Thoracic aorta (tissue), 2 donors: ENCODE measurements at regions not wholly inside any gene's neighbourhood (a gene's known extent, or its start where the extent isn't known, plus 50 kb on each side); places are given as distances from the start of the nearest gene placed in this dataset.

Source experiments
- ATAC-seq: fragments of 150-250 bp; one replicate; pipeline ENCODE4 v1.8.0; 2017; ENCODE audit warnings: low read depth; ENCODE audit not compliant: insufficient number of reproducible peaks, low FRiP score
- DNase-seq: peaks from one replicate; pipeline ENCODE4 v3.0.0-alpha.2; 2020; ENCODE audit warnings: low spot score
- H3K27ac ChIP-seq, 2 donors: fragments of 200-600 bp; sonication (generic); 1 replicate in 1 of 2; 2 replicates in 1 of 2; pipeline ENCODE4 v1.5.1; 2016; ENCODE audit warnings: mild to moderate bottlenecking in 2 of 2, moderate library complexity in 2 of 2
- H3K27me3 ChIP-seq: fragments of 200-600 bp; sonication (generic); replicated peaks from 2 replicates; pipeline ENCODE4 v1.6.0; 2016; ENCODE audit warnings: mild to moderate bottlenecking; ENCODE audit not compliant: insufficient read depth
- H3K36me3 ChIP-seq: fragments of 200-600 bp; sonication (generic); one replicate; pipeline ENCODE4 v1.5.1; 2016
- H3K4me1 ChIP-seq, 2 donors: fragments of 200-600 bp; sonication (generic); 1 replicate in 1 of 2; 2 replicates in 1 of 2; pipeline versions ENCODE4 v1.5.1 to v1.6.0; 2016; ENCODE audit warnings: low read depth in 2 of 2, mild to moderate bottlenecking in 1 of 2; ENCODE audit not compliant: control insufficient read depth in 1 of 2
- H3K4me3 ChIP-seq: fragments of 200-600 bp; sonication (generic); 2 replicates; pipeline ENCODE4 v1.5.1; 2016; ENCODE audit warnings: mild to moderate bottlenecking
- H3K9me3 ChIP-seq: fragments of 200-600 bp; sonication (generic); 2 replicates; pipeline ENCODE4 v1.5.1; 2016
- CTCF ChIP-seq: fragments of 200-600 bp; sonication (generic); IDR thresholded peaks from one replicate; pipeline ENCODE4 v1.5.1; 2019; ENCODE audit warnings: antibody characterized with exemption

- H3K9me3 ChIP-seq, result no peaks in the 10 kb centered on the region
- no peaks in the 10 kb centered on the region for H3K36me3 ChIP-seq
- no peaks in the 10 kb centered on the region for H3K4me1 ChIP-seq
- H3K4me3 ChIP-seq, result no peak overlapping the region
- DNase-seq, result no peak
- no peaks in the 10 kb centered on the region for H3K27me3 ChIP-seq
- ATAC-seq, result no peak
- no peak for TF ChIP-seq CTCF
- H3K27ac ChIP-seq, result no peak overlapping the region
Observed at GRCh38 chr9:7965063-7965462, 165.5 kb upstream of the DMAC1 start.

GRCh38 chr9:7963026-7963425 lies 163.4 kb upstream of the DMAC1 start:
- Histone ChIP-seq H3K36me3 (no peaks in the 10 kb centered on the region), H3K4me1 (no peaks in the 10 kb centered on the region), H3K27ac (no peak overlapping the region), H3K4me3 (no peak overlapping the region), H3K27me3 (no peaks in the 10 kb centered on the region), H3K9me3 (no peaks in the 10 kb centered on the region)
- ATAC-seq (no peak), DNase-seq (no peak)
- no peak for TF ChIP-seq CTCF

DNA sequence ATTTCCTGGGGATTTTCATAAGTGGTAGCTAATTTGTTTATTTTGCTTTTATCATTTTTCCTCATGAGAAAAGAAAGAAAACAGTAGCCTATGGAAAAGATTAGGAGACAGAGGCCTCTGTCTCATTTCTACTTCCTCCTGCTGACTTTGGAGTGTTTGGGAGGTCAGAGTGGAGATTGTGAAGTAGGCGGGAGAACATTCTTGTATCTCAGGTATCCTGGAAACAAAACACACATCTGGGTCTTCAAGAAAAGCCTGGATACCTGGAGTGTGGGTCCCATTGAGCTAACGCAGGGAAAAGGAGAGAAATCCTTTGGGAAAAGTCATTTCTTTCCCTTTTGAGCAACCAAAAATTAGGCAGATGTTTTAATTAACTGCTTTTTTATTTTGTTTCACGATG lies 161.5 kb upstream of the DMAC1 start:
- no peak for TF ChIP-seq CTCF
- Histone ChIP-seq H3K27me3 (no peaks in the 10 kb centered on the region), H3K9me3 (no peaks in the 10 kb centered on the region), H3K4me3 (no peak overlapping the region), H3K27ac (no peak overlapping the region), H3K4me1 (no peaks in the 10 kb centered on the region), H3K36me3 (no peaks in the 10 kb centered on the region)
- ATAC-seq (no peak), DNase-seq (no peak)

GRCh38 chr9:7960320-7961050 lies 160.9 kb upstream of the DMAC1 start:
- Histone ChIP-seq H3K27ac (no peak overlapping the region), H3K4me1 (no peaks in the 10 kb centered on the region), H3K27me3 (no peaks in the 10 kb centered on the region), H3K36me3 (no peaks in the 10 kb centered on the region), H3K4me3 (no peak overlapping the region), H3K9me3 (no peaks in the 10 kb centered on the region)
- DNase-seq, result no peak
- no peak for TF ChIP-seq CTCF
- no peak for ATAC-seq

DNA sequence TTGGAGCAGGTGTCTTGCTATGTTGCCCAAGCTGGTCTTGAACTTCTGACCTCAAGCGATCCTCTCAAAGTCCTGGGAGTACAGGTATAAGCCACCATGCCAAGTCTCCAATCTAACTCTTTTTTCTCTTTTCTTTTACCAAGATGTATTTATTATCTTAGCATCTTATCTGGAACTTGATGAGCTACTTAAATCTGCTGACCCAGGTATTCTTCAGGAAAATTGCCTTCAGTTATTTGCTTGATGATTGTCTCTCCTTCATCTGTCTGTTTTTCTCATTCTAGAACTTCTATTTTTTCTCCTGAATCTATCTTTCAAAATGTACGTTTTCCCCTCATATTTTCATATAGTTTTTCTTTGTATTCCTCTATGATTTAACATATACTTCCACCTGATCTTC lies 158.2 kb upstream of the DMAC1 start:
- no peaks in the 10 kb centered on the region for H3K9me3 ChIP-seq
- no peak overlapping the region for H3K4me3 ChIP-seq
- no peaks in the 10 kb centered on the region for H3K4me1 ChIP-seq
- H3K27ac ChIP-seq, result no peak overlapping the region
- H3K27me3 ChIP-seq, result no peaks in the 10 kb centered on the region
- ATAC-seq (no peak), DNase-seq (no peak)
- H3K36me3 ChIP-seq, result no peaks in the 10 kb centered on the region
- TF ChIP-seq CTCF, result no peak
